ENCODE measurements at regions not wholly inside any gene's neighbourhood (a gene's known extent, or its start where the extent isn't known, plus 50 kb on each side); places are given as distances from the start of the nearest gene placed in this dataset.

DNA sequence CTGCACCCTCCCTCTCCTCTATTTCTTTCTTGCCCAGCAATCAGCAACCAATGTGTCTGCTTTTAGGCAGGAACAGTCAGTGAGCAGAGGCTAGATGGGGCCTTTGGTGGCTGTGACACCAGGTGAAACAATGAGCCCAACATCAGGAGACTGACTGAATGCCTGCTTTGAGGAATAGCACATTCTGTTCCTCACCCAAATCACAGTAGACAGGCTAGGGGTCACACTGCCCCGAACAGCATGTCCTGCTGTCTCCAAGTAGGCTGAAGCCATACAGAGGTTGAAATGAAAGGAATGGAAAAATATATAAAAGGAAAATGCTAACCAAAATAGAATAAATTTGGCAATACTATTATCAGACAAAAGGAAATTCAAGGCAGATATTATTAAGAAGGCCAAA lies 122.5 kb upstream of the GDNF start:
- H3K4me2 ChIP-seq (replicated peaks; ENCODE audit: extremely low read depth, low read length, poor library complexity, severe bottlenecking): no peak overlapping the region
- no peak overlapping the region for H3K4me3 ChIP-seq (replicated peaks in 1 of 3; ENCODE audit: low read depth in 2 of 3, low read length in 3 of 3)
- Mint-ChIP-seq H3K27me3 (ENCODE audit: low read depth in 3 of 3) (peaks cover 0 to 2% (median 0%) of the 10 kb centered on the region in 3 donors), H3K36me3 (no peaks in the 10 kb centered on the region), H3K27ac (no peak overlapping the region), H3K4me3 (no peak overlapping the region), H3K4me1 (no peaks in the 10 kb centered on the region), H3K9me3 (peaks cover 9 to 21% (median 12%) of the 10 kb centered on the region in 7 donors)
- H3K36me3 ChIP-seq (replicated peaks in 1 of 2; ENCODE audit: control insufficient read depth in 1 of 2, insufficient read depth in 2 of 2, low read length in 2 of 2): no peaks in the 10 kb centered on the region
- no peak for DNase-seq
- TF ChIP-seq, protein P1, sequence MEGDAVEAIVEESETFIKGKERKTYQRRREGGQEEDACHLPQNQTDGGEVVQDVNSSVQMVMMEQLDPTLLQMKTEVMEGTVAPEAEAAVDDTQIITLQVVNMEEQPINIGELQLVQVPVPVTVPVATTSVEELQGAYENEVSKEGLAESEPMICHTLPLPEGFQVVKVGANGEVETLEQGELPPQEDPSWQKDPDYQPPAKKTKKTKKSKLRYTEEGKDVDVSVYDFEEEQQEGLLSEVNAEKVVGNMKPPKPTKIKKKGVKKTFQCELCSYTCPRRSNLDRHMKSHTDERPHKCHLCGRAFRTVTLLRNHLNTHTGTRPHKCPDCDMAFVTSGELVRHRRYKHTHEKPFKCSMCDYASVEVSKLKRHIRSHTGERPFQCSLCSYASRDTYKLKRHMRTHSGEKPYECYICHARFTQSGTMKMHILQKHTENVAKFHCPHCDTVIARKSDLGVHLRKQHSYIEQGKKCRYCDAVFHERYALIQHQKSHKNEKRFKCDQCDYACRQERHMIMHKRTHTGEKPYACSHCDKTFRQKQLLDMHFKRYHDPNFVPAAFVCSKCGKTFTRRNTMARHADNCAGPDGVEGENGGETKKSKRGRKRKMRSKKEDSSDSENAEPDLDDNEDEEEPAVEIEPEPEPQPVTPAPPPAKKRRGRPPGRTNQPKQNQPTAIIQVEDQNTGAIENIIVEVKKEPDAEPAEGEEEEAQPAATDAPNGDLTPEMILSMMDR (IDR thresholded peaks at IDR 0.05): no peak
- no peaks in the 10 kb centered on the region for H3K79me2 ChIP-seq (ENCODE audit: insufficient read depth, low read length)
- H2AFZ ChIP-seq (ENCODE audit: insufficient read depth, low read depth, low read length, poor library complexity, severe bottlenecking): no peak overlapping the region
- H3K9ac ChIP-seq (ENCODE audit: insufficient read depth, low read length, poor library complexity, severe bottlenecking): no peak overlapping the region
- H3K4me1 ChIP-seq (ENCODE audit: control insufficient read depth in 1 of 2, insufficient read depth in 2 of 2, low read length in 2 of 2): no peaks in the 10 kb centered on the region
- H3K9me3 ChIP-seq (replicated peaks in 1 of 2; ENCODE audit: control insufficient read depth in 1 of 2, insufficient read depth in 1 of 2, low read length in 2 of 2): peaks cover 13 to 14% of the 10 kb centered on the region in 2 donors
- H4K20me1 ChIP-seq (ENCODE audit: insufficient read depth, low read length): no peaks in the 10 kb centered on the region
- no peaks in the 10 kb centered on the region for H3K27me3 ChIP-seq (ENCODE audit: control insufficient read depth in 2 of 2, insufficient read depth in 2 of 2, low read length in 2 of 2)
- no peak overlapping the region for H3K27ac ChIP-seq (ENCODE audit: low read depth in 1 of 2, low read length in 2 of 2)
- intact Hi-C loops (cut with micrococcal nuclease): no loop called here
- no CpG with 5 or more reads among the region's 1 CpG for WGBS (ENCODE audit: insufficient coverage)

DNA sequence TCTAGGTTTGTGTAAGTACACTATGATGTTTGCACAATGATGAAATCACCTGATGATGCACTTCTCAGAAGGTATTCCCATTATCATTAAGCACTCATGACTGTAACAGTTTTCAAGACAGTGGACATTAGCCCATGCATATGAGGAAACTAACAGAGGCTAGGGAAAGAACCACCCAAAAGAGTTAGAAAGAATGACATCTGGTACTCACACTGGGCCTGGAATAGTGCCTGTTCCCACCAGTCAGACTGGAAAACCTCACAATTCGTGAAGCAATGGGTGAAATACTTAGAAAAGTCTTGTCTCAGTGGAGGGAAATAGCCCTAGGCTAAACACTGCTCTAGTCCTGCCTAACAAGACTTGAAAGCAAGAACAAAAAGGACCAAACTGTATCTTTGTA lies 117.4 kb upstream of the GDNF start:
- Histone ChIP-seq H4K20me1 (ENCODE audit: insufficient read depth, low read length) (no peaks in the 10 kb centered on the region), H2AFZ (ENCODE audit: insufficient read depth, low read depth, low read length, poor library complexity, severe bottlenecking) (no peak overlapping the region), H3K4me3 (replicated peaks in 1 of 3; ENCODE audit: low read depth in 2 of 3, low read length in 3 of 3) (no peak overlapping the region), H3K9me3 (replicated peaks in 1 of 2; ENCODE audit: control insufficient read depth in 1 of 2, insufficient read depth in 1 of 2, low read length in 2 of 2) (peaks cover 14 to 19% of the 10 kb centered on the region in 2 donors), H3K36me3 (replicated peaks in 1 of 2; ENCODE audit: control insufficient read depth in 1 of 2, insufficient read depth in 2 of 2, low read length in 2 of 2) (no peaks in the 10 kb centered on the region), H3K4me2 (replicated peaks; ENCODE audit: extremely low read depth, low read length, poor library complexity, severe bottlenecking) (no peak overlapping the region), H3K27me3 (ENCODE audit: control insufficient read depth in 2 of 2, insufficient read depth in 2 of 2, low read length in 2 of 2) (no peaks in the 10 kb centered on the region), H3K9ac (ENCODE audit: insufficient read depth, low read length, poor library complexity, severe bottlenecking) (no peak overlapping the region), H3K27ac (ENCODE audit: low read depth in 1 of 2, low read length in 2 of 2) (no peak overlapping the region), H3K4me1 (ENCODE audit: control insufficient read depth in 1 of 2, insufficient read depth in 2 of 2, low read length in 2 of 2) (no peaks in the 10 kb centered on the region), H3K79me2 (ENCODE audit: insufficient read depth, low read length) (no peaks in the 10 kb centered on the region)
- Mint-ChIP-seq H3K36me3 (no peaks in the 10 kb centered on the region), H3K27ac (no peak overlapping the region), H3K9me3 (peaks cover 9 to 21% (median 11%) of the 10 kb centered on the region in 7 donors), H3K27me3 (ENCODE audit: low read depth in 3 of 3) (no peaks in the 10 kb centered on the region), H3K4me3 (no peak overlapping the region), H3K4me1 (no peaks in the 10 kb centered on the region)
- WGBS (ENCODE audit: insufficient coverage): 88% methylated on average over 1 of the region's 1 CpG
- no peak for DNase-seq
- intact Hi-C loops (cut with micrococcal nuclease): no loop called here
- TF ChIP-seq, protein P1 (IDR thresholded peaks at IDR 0.05): no peak

All from CD14-positive monocyte (primary cell).